ENCODE measurements at regions not wholly inside any gene's neighbourhood (a gene's known extent, or its start where the extent isn't known, plus 50 kb on each side); places are given as distances from the start of the nearest gene placed in this dataset.

- TF ChIP-seq CTCF (conservative IDR thresholded peaks at IDR 0.05), result no peak; the same call in 1 of the 2 replicates
- H3K27ac ChIP-seq, result no peak overlapping the region
Observed at GRCh38 chr11:13114566-13115379, 105.7 kb downstream of the RASSF10 start.

- H3K27ac ChIP-seq, result no peak overlapping the region
- no peak for TF ChIP-seq CTCF (conservative IDR thresholded peaks at IDR 0.05)
Observed at GRCh38 chr11:13115380-13115675, 106.2 kb downstream of the RASSF10 start.

- no peak for TF ChIP-seq CTCF (conservative IDR thresholded peaks at IDR 0.05)
- H3K27ac ChIP-seq, result no peak overlapping the region
Observed at GRCh38 chr11:13116491-13116890, 107.4 kb downstream of the RASSF10 start.

GRCh38 chr11:13117344-13117743 lies 108.2 kb downstream of the RASSF10 start:
- no peak overlapping the region for H3K27ac ChIP-seq
- TF ChIP-seq CTCF (conservative IDR thresholded peaks at IDR 0.05), result no peak

- no peak overlapping the region for H3K27ac ChIP-seq
- no peak for TF ChIP-seq CTCF (conservative IDR thresholded peaks at IDR 0.05)
Observed at GRCh38 chr11:13118194-13118593, 109.1 kb downstream of the RASSF10 start.

- TF ChIP-seq CTCF (conservative IDR thresholded peaks at IDR 0.05), result no peak
- no peak overlapping the region for H3K27ac ChIP-seq
Observed at GRCh38 chr11:13118650-13119049, 109.5 kb downstream of the RASSF10 start.

- H3K27ac ChIP-seq, result no peak overlapping the region
- TF ChIP-seq CTCF (conservative IDR thresholded peaks at IDR 0.05), result no peak
Observed at GRCh38 chr11:13119361-13119760, 110.2 kb downstream of the RASSF10 start.

All from VCaP (cell line).